ENCODE measurements at regions not wholly inside any gene's neighbourhood (a gene's known extent, or its start where the extent isn't known, plus 50 kb on each side); places are given as distances from the start of the nearest gene placed in this dataset.
"Not testable (repeated sequence)": the region's sequence is repeated elsewhere in the genome, so short reads cannot be mapped to it uniquely, and the experiment has no call there.

DNA sequence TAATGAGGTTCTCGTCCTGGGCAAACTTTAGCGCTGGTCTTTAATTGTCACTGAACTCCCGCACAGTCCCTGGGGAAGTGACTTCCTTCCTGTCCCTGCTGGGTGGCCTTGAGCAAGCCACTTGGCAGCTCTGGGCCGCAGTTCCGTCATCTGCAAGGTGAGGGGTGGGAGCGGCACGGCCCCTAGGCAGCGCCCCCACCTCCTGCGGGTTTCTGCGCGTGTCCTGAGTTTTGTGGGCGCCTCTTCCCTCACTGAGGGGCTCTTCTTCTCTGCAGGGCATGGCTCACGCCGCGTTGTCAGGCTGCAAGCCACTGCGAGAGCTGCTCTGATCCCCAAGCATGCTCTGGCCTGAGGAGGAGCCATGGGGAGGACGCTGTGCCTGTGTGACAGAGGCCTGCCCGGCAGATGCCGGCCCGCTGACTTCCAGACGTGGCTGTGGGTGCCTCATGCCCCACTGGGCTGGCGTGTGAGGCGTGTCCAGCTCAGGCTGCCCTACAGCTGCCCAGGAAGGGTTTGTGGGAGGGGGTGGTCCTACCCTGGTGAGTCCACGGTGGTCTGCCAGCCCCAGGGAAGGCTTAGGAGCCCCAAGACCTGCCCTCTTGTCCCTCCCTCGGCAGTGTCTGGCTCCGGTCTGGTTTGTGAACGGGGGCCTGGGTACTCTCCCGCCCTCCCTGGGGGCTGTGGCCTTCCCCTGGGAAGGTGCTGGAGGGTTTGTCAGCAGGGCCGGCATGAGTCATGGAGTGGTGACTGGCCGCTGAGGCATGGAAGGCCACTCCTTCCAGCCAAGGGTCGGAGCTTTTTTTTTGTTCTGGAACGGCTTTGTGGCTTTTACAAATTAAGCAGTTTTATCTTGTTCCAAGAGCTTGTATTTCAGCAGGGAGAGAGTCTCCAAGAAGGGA lies 182.0 kb downstream of the SEC14L1 start:
- no peak for DNase-seq

- no peak for DNase-seq
Measured at GRCh38 chr17:77323413-77324171, 182.8 kb downstream of the SEC14L1 start.

- no peak for DNase-seq
Measured at GRCh38 chr17:77324227-77324626, 183.5 kb downstream of the SEC14L1 start.

DNA sequence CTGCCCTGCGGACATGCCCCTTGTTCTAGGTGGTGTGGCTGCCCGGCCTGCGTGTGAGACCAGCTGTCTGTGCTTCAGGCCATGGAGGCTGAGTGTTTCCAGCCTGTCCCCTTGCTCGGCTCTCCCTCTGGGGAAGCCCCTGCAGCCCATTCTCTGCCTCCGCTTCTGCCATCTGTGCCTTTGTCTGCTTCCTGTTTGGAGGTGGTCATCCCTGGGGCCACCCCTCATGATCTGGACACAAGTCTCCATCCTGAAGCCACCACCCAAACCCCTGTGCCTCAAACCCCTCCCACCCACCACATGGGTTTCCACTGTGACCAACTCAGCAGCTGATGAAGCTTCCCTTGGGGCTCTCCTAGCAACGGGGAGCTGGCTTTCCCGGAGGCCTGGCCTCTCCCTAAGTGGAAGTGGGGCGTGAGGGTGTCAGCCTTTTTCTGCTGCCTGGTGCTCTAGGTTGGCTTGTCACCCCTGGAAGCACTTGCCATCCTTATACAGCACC lies 184.9 kb downstream of the SEC14L1 start:
- no peak for DNase-seq

- no peak for DNase-seq
Measured at GRCh38 chr17:77326076-77326591, 185.4 kb downstream of the SEC14L1 start.

DNA sequence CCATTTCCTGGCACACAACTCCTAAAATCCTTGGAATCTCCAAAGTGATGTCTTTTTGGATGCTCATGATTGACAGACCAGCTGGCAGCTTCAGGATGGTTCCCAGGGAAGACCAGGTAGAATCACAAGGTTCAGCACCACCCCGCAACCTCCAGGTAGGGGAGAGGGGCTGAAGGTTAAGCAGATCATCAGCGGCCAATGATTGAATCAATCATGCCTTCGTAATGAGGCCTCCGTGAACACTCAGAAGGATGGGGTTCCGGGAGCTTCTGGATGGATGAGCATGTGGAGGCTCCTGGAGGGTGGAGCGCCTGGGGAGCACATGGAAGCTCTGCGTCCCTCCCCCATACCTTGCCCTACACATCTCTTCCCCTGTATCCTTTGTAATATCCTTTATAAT lies 185.9 kb downstream of the SEC14L1 start:
- DNase-seq, result no peak

DNA sequence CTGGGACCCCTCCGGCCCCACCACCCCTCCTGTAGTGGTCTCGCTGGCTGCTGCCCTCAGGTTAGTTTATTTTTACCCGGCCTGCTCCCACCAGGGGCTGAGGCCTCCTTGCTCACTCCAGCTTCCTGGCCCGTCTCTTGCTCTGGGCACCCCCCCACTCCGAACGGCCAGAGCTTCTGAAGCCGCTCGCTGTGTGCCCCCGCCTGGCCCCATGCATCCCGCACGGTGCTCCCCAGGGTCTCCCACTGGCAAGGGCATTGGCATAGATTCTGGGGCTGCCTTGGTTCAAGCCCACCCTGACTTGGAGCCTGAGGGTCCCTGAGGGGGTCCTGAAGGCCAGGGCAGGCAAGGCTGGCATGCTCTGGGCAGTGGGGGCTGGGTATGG lies 186.4 kb downstream of the SEC14L1 start:
- no peak for DNase-seq

DNA sequence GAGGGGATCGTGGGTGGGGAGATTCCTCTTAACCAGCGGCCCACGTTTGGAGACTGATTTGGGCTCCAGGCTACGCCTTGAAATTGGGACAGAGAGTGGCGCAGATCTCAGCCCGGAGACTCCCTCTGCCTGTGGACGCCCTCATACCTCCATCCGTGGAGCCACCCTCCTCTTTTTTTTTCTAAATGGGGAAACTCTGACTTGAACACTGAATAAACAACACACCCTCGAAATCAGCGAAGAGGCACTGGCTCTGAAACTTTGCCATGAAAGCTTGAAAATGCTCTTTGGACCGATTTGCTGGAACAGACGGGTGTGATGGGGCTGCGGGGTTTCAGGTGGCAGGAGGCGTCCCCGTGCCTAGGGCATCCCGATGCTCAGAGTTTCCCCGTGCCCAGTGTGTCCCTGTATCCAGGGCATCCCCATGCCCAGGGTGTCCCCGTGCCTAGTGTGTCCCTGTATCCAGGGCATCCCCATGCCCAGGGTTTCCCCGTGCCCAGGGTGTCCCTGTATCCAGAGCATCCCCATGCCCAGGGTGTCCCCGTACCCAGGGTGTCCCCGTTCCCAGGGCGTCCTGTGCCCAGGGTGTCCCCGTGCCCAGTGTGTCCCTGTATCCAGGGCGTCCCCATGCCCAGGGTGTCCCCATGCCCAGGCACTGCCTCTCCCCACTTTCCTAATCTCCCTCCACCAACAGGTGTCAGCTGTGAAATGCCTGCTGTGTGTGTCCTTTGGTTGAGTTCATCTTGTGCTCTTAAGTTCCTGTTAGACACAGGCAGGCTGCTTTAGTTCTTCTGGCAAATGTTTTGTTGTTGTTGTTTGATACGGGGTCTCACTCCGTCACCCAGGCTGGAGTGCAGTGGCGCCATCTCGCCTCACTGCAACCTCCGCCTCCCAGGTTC lies 187.0 kb downstream of the SEC14L1 start:
- no peak for DNase-seq

- DNase-seq, result no peak
Measured at GRCh38 chr17:77328823-77329740, 188.3 kb downstream of the SEC14L1 start.

DNA sequence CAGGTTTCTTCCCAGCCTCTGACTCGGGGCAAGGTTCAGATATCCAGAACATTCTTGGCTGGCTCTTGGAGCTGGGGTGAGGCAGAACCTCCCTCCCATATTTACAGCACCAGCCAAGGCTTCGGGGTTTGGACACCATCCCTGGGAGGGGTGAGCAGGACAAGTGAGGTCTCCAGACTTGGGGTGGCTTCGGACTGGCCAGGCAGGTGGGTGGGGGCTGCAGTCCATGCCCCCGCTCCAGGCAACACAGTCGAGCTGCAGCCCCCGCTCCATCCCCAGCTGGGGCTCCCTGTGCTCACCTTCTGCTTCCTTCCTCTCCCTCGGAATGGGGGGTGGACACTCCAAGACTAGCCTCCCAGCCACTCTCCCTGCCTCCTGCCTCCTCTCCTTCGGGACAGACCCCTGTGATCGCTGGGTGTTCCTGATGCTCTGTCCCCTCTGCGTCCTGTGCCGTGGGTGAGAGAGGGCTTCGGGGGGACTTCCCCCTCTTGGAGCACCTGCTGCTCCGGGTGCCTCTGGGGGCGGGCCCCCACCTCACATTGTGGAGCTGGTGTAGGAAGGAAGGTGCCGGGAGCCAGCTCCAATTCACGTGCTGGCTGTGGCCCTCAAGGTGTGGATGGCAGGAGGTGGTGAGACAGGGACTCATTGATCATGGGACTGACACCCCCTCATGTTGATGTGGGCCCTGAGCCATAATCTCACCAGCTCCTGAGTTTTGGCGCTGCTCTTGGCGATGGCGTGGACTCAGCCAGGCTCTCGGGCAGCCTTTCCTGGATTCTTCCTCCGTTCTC lies 189.2 kb downstream of the SEC14L1 start:
- no peak for DNase-seq

DNA sequence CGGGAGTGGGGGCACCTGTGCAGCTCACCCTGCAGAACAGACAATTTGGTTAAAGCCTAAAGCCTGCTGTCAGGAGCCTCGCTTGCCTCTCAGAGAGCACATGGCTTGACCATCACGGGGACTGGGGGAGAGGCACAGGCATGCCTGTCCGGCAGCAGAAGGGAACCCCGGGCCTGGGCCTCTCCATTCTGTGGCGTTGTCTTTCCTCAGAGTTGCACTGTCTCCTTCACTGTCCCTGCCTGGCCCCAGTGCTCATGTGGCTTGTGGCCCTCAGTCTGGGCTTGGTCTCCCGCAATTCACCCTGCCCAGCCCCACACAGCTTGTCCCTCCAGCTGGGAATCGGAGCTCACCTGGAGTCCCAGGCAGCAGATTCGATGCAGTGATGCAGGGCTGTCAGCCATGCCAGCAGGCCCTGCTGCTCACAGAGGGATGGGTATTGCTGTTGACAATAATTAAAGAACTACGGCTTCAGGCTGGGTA lies 189.9 kb downstream of the SEC14L1 start:
- no peak for DNase-seq

- peak; percentile 86 for DNase-seq
Measured at GRCh38 chr17:77331301-77331864, 190.6 kb downstream of the SEC14L1 start.

DNA sequence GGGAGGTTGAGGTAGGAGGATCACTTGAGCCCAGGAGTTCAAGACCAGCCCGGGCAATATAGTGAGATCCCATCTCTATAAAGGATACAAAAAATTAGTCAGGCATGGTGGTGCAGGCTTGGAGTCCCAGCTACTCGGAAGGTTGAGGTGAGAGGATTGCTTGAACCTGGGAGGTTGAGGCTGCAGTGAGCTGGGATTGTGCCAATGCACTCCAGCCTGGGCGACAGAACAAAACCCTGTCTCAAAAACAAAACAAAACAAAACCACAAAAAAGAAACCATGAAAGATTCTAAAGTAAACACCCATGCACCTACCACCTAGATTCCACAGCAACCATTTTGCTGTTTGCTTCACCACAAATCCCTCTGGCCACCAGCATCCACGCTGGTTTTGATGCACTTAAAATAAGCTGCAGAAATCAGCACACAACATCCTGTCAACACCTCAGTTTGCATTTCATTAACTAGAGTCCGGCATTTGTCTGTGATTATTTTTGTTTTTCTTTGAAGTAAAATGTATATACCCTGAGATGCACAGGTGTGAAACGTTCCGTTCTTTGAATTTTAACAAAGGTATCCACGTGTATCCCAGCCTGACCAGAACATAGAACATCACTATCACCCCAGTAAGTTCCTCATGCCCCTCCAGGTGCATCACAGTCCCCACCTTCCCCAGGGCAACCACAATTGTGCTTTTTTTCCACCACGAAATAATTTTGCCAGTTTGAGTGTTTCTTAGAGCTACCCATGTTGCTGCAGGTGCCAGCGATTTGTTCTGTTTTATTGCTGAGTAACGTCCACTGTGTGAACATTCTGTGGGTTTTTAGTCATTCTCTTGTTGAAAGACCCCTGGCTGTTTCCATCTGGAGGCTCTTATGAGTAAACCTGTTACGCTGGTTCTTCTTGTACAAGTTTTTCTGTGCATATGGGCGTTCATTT lies 191.5 kb downstream of the SEC14L1 start:
- no peak for DNase-seq

DNA sequence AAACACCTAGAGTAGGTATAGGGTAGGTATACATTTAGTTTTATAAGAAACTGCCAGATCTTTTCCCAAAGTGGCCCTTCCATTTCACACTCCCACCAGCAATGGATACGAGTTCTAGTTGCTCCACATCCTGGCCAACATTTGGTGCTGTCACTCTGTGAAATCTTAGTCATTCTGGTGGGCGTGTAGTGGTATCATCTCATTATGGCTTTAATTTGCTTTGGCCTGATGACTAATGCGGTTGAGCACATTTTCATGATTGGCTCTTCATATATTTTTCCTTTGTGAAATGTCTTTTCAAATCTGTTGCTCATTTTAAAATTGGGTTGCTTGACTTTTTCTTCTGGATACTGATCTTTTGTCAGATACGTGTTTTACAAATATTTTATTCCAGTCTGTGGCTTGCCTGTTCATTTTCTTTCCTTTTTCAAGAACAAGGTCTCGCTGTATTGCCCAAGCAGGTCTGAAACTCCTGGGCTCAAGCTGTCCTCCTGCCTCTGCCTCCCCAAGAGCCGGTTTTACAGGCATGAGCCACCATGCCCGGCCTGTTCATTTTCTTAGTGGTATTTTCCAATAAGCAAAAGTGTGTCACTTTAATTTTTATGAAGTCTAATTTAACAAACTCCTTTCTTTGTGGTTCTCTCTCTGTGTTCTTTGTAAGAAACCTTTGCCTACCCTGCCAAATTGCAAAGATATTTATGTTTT lies 192.4 kb downstream of the SEC14L1 start:
- DNase-seq, result no peak

GRCh38 chr17:77337150-77337549 lies 196.4 kb downstream of the SEC14L1 start:
- no peak for DNase-seq

DNA sequence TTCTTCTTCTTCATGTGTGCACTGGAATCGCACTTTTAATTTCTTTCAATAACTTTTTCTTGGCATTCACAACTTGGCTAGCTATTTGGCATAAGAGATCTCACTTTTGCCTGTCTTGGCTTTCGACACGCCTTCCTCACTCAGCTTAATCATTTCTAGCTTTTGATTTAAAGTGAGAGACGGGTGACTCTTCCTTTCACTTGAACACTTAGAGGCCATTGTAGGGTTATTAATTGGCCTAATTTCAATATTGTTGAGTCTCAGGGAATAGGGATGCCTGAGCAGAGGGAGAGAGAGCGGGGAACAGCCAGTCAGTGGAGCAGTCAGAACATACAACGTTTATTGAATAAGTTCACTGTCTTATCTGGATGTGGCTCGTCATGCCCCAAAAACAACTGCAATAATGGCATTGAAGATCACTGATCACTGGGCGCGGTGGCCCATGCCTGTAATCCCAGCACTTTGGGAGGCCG lies 200.3 kb downstream of the SEC14L1 start:
- no peak for DNase-seq

GRCh38 chr17:77342656-77342990 lies 201.9 kb downstream of the SEC14L1 start:
- not testable (repeated sequence) for DNase-seq
